Stimulated activated effector memory CD8-positive, alpha-beta T cell treated with anti-CD3 and anti-CD28 coated beads, Interleukin-12 subunit alpha, Interleukin-12 subunit beta, amount 100 ng/mL, for 72 hours (primary cell): ENCODE measurements at regions not wholly inside any gene's neighbourhood (a gene's known extent, or its start where the extent isn't known, plus 50 kb on each side); places are given as distances from the start of the nearest gene placed in this dataset.

Source experiments
- ATAC-seq: fragments of 150-1000 bp; cut with Tn5 transposase; 2 replicates; pipeline ENCODE4 v1.10.0; 2021
- DNase-seq, 2 donors: peaks; one replicate each; pipeline ENCODE4 v3.0.0; 2021 to 2022; ENCODE audit warnings: low spot score in 2 of 2
- H3K27ac Mint-ChIP-seq: one replicate; pipeline ENCODE4 v1.8.0; 2022; ENCODE audit warnings: mild to moderate bottlenecking, mixed read lengths
- H3K36me3 Mint-ChIP-seq: one replicate; pipeline ENCODE4 v1.8.0; 2022; ENCODE audit warnings: mild to moderate bottlenecking, mixed read lengths
- H3K4me1 Mint-ChIP-seq: one replicate; pipeline ENCODE4 v1.8.0; 2022; ENCODE audit warnings: mixed read lengths
- H3K4me3 Mint-ChIP-seq: one replicate; pipeline ENCODE4 v1.8.0; 2022; ENCODE audit warnings: mild to moderate bottlenecking, mixed read lengths
- H3K9me3 Mint-ChIP-seq: one replicate; pipeline ENCODE4 v1.8.0; 2022; ENCODE audit warnings: mixed read lengths

- H3K36me3 Mint-ChIP-seq = no peaks in the 10 kb centered on the region
- H3K4me3 Mint-ChIP-seq = no peak overlapping the region
- H3K9me3 Mint-ChIP-seq = peaks cover 4% of the 10 kb centered on the region
- ATAC-seq (no peak), DNase-seq (no peak)
- H3K27ac Mint-ChIP-seq = no peak overlapping the region
- H3K4me1 Mint-ChIP-seq = no peaks in the 10 kb centered on the region
Observed at GRCh38 chr15:36329592-36329991, 249.8 kb upstream of the CDIN1 start.

GRCh38 chr15:36330598-36330997 is 248.8 kb upstream of the CDIN1 start:
- Mint-ChIP-seq H3K9me3 (no peaks in the 10 kb centered on the region), H3K27ac (no peak overlapping the region), H3K36me3 (no peaks in the 10 kb centered on the region), H3K4me3 (no peak overlapping the region), H3K4me1 (no peaks in the 10 kb centered on the region)
- ATAC-seq (no peak), DNase-seq (no peak)

GRCh38 chr15:36331531-36332275 is 247.7 kb upstream of the CDIN1 start:
- Mint-ChIP-seq H3K4me1 (no peaks in the 10 kb centered on the region), H3K36me3 (no peaks in the 10 kb centered on the region), H3K4me3 (no peak overlapping the region), H3K9me3 (no peaks in the 10 kb centered on the region), H3K27ac (no peak overlapping the region)
- ATAC-seq = no peak
- no peak for DNase-seq

- H3K27ac Mint-ChIP-seq = no peak overlapping the region
- H3K4me3 Mint-ChIP-seq = no peak overlapping the region
- no peak for DNase-seq
Observed at GRCh38 chr15:36332301-36332700, 247.1 kb upstream of the CDIN1 start.

GRCh38 chr15:36332896-36333295 is 246.5 kb upstream of the CDIN1 start:
- no peaks in the 10 kb centered on the region for H3K4me1 Mint-ChIP-seq
- H3K27ac Mint-ChIP-seq = no peak overlapping the region
- no peak for ATAC-seq
- no peak overlapping the region for H3K4me3 Mint-ChIP-seq
- no peaks in the 10 kb centered on the region for H3K36me3 Mint-ChIP-seq
- no peak for DNase-seq
- H3K9me3 Mint-ChIP-seq = no peaks in the 10 kb centered on the region

More at GRCh38 chr15:36332301-36332700, 247.1 kb upstream of the CDIN1 start:
- H3K9me3 Mint-ChIP-seq = no peaks in the 10 kb centered on the region
- H3K36me3 Mint-ChIP-seq = no peaks in the 10 kb centered on the region
- H3K4me1 Mint-ChIP-seq = no peaks in the 10 kb centered on the region
- ATAC-seq = no peak

- no peak overlapping the region for H3K27ac Mint-ChIP-seq
- ATAC-seq = no peak
- H3K4me3 Mint-ChIP-seq = no peak overlapping the region
- H3K36me3 Mint-ChIP-seq = no peaks in the 10 kb centered on the region
- no peak for DNase-seq
- no peaks in the 10 kb centered on the region for H3K9me3 Mint-ChIP-seq
- no peaks in the 10 kb centered on the region for H3K4me1 Mint-ChIP-seq
Observed at GRCh38 chr15:36334059-36334458, 245.4 kb upstream of the CDIN1 start.

GRCh38 chr15:36335224-36335623 is 244.2 kb upstream of the CDIN1 start:
- no peak for ATAC-seq
- H3K4me3 Mint-ChIP-seq = no peak overlapping the region
- DNase-seq = no peak
- H3K27ac Mint-ChIP-seq = no peak overlapping the region
- no peaks in the 10 kb centered on the region for H3K4me1 Mint-ChIP-seq
- H3K36me3 Mint-ChIP-seq = no peaks in the 10 kb centered on the region
- peaks cover 2% of the 10 kb centered on the region for H3K9me3 Mint-ChIP-seq

GRCh38 chr15:36335659-36336058 is 243.8 kb upstream of the CDIN1 start:
- peaks cover 2% of the 10 kb centered on the region for H3K9me3 Mint-ChIP-seq
- ATAC-seq (no peak), DNase-seq (no peak)
- no peaks in the 10 kb centered on the region for H3K4me1 Mint-ChIP-seq
- H3K36me3 Mint-ChIP-seq = no peaks in the 10 kb centered on the region
- H3K4me3 Mint-ChIP-seq = no peak overlapping the region
- H3K27ac Mint-ChIP-seq = no peak overlapping the region

GRCh38 chr15:36344887-36345286 is 234.5 kb upstream of the CDIN1 start:
- Mint-ChIP-seq H3K27ac (no peak overlapping the region), H3K9me3 (peaks cover 10% of the 10 kb centered on the region), H3K4me1 (no peaks in the 10 kb centered on the region), H3K36me3 (no peaks in the 10 kb centered on the region), H3K4me3 (no peak overlapping the region)
- no peak for ATAC-seq
- DNase-seq = no peak

GRCh38 chr15:36347272-36347858 is 232.1 kb upstream of the CDIN1 start:
- Mint-ChIP-seq H3K4me3 (no peak overlapping the region), H3K36me3 (no peaks in the 10 kb centered on the region), H3K4me1 (no peaks in the 10 kb centered on the region), H3K27ac (no peak overlapping the region), H3K9me3 (peaks cover 9% of the 10 kb centered on the region)
- no peak for ATAC-seq
- no peak for DNase-seq

- no peak for DNase-seq
- Mint-ChIP-seq H3K36me3 (no peaks in the 10 kb centered on the region), H3K9me3 (peaks cover 4% of the 10 kb centered on the region), H3K4me3 (no peak overlapping the region), H3K27ac (no peak overlapping the region), H3K4me1 (no peaks in the 10 kb centered on the region)
- ATAC-seq = no peak
Observed at GRCh38 chr15:36356466-36356865, 223.0 kb upstream of the CDIN1 start.

GRCh38 chr15:36356978-36357601 is 222.3 kb upstream of the CDIN1 start:
- Mint-ChIP-seq H3K36me3 (no peaks in the 10 kb centered on the region), H3K27ac (no peak overlapping the region), H3K4me3 (no peak overlapping the region), H3K9me3 (peaks cover 4% of the 10 kb centered on the region), H3K4me1 (no peaks in the 10 kb centered on the region)
- DNase-seq (no peak), ATAC-seq (no peak)

- peaks cover 4% of the 10 kb centered on the region for H3K9me3 Mint-ChIP-seq
- H3K27ac Mint-ChIP-seq = no peak overlapping the region
- no peak for DNase-seq
- no peaks in the 10 kb centered on the region for H3K4me1 Mint-ChIP-seq
- ATAC-seq = no peak
- H3K36me3 Mint-ChIP-seq = no peaks in the 10 kb centered on the region
- H3K4me3 Mint-ChIP-seq = no peak overlapping the region
Observed at GRCh38 chr15:36358094-36358493, 221.3 kb upstream of the CDIN1 start.

GRCh38 chr15:36358523-36358922 is 220.9 kb upstream of the CDIN1 start:
- H3K4me1 Mint-ChIP-seq = no peaks in the 10 kb centered on the region

GRCh38 chr15:36359286-36359685 is 220.1 kb upstream of the CDIN1 start:
- H3K36me3 Mint-ChIP-seq = no peaks in the 10 kb centered on the region
- H3K27ac Mint-ChIP-seq = no peak overlapping the region
- H3K4me3 Mint-ChIP-seq = no peak overlapping the region
- H3K4me1 Mint-ChIP-seq = no peaks in the 10 kb centered on the region
- H3K9me3 Mint-ChIP-seq = peaks cover 4% of the 10 kb centered on the region
- ATAC-seq = no peak
- DNase-seq = no peak

More at GRCh38 chr15:36358523-36358922, 220.9 kb upstream of the CDIN1 start:
- no peak for ATAC-seq
- DNase-seq = no peak
- Mint-ChIP-seq H3K36me3 (no peaks in the 10 kb centered on the region), H3K9me3 (peaks cover 4% of the 10 kb centered on the region), H3K4me3 (no peak overlapping the region), H3K27ac (no peak overlapping the region)

GRCh38 chr15:36361351-36361870 is 218.0 kb upstream of the CDIN1 start:
- Mint-ChIP-seq H3K36me3 (no peaks in the 10 kb centered on the region), H3K9me3 (peaks cover 4% of the 10 kb centered on the region), H3K27ac (no peak overlapping the region), H3K4me3 (no peak overlapping the region), H3K4me1 (no peaks in the 10 kb centered on the region)
- no peak for DNase-seq
- ATAC-seq = no peak
